ENCODE measurements at regions not wholly inside any gene's neighbourhood (a gene's known extent, or its start where the extent isn't known, plus 50 kb on each side); places are given as distances from the start of the nearest gene placed in this dataset.
"Not testable (repeated sequence)": the region's sequence is repeated elsewhere in the genome, so short reads cannot be mapped to it uniquely, and the experiment has no call there.

DNA sequence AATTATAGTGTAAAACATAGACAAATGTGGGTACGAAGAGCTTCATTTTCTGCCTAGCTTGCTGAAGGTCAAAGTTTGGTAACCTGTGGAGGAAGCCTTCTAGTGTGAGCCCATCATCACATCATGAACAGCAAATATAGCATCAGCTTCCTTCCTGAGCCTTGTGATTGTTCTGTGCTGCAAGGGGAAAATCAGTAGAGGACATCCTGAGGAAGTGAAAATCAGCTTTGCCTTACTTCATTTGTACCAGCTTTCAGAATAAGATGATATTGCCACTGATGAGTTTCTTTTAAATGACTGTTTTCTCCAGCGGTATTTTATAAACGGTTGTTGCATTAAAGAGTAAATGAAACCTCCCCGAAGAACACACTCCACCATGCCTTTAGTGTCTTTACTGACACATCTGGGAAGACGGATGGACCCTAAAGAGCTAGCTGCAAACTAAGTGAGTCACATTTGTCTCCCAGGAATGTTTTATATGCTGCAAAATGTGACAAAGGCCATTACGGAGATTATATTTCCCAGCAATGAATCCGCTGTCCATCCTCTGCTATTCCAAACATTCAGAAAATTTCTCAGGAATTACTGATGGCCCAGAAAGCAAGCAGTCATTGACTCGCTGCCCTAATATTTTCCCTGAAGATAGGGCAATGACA lies 1272.8 kb downstream of the SUCLG1 start:
- TF ChIP-seq, protein P1, sequence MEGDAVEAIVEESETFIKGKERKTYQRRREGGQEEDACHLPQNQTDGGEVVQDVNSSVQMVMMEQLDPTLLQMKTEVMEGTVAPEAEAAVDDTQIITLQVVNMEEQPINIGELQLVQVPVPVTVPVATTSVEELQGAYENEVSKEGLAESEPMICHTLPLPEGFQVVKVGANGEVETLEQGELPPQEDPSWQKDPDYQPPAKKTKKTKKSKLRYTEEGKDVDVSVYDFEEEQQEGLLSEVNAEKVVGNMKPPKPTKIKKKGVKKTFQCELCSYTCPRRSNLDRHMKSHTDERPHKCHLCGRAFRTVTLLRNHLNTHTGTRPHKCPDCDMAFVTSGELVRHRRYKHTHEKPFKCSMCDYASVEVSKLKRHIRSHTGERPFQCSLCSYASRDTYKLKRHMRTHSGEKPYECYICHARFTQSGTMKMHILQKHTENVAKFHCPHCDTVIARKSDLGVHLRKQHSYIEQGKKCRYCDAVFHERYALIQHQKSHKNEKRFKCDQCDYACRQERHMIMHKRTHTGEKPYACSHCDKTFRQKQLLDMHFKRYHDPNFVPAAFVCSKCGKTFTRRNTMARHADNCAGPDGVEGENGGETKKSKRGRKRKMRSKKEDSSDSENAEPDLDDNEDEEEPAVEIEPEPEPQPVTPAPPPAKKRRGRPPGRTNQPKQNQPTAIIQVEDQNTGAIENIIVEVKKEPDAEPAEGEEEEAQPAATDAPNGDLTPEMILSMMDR (conservative IDR thresholded peaks at IDR 0.05) = no peak
- no peak for DNase-seq (ENCODE audit: extremely low spot score, unreplicated experiment)
- H3K36me3 Mint-ChIP-seq = no peaks in the 10 kb centered on the region
- no peaks in the 10 kb centered on the region for H3K9me3 Mint-ChIP-seq
- no peaks in the 10 kb centered on the region for H3K27me3 Mint-ChIP-seq
- no peak overlapping the region for H3K4me3 Mint-ChIP-seq
- H3K4me1 Mint-ChIP-seq (ENCODE audit: unreplicated experiment) = peaks cover 6% of the 10 kb centered on the region
- no peak overlapping the region for H3K27ac Mint-ChIP-seq

DNA sequence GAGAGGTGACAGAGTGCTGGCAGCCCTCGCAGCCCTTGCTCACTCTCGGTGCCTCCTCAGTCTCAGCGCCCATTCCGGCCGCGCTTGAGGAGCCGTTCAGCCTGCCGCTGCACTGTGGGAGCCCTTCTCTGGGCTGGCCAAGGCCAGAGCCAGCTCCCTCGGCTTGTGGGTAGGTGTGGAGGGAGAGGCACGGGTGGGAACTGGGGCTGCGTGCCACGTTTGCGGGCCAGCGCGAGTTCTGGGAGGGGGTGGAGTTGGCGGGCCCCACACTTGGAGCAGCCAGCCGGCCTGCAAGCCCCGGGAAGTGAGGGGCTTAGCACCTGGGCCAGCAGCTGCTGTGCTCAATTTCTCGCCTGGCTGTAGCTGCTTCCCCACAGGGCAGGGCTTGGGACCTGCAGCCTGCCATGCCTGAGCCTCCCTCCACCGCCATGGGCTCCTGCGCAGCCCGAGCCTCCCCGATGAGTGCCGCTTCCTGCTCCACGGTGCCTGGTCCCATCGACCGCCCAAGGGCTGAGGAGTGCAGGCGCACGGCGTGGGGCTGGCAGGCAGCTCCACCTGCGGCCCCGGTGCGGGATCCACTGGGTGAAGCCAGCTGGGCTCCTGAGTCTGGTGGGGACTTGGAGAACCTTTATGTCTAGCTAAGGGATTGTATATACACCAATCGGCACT lies 1278.1 kb downstream of the SUCLG1 start:
- H3K27me3 Mint-ChIP-seq; H3K9me3 Mint-ChIP-seq; H3K36me3 Mint-ChIP-seq; H3K27ac Mint-ChIP-seq; DNase-seq (ENCODE audit: extremely low spot score, unreplicated experiment); H3K4me3 Mint-ChIP-seq; H3K4me1 Mint-ChIP-seq (ENCODE audit: unreplicated experiment): not testable (repeated sequence)

DNA sequence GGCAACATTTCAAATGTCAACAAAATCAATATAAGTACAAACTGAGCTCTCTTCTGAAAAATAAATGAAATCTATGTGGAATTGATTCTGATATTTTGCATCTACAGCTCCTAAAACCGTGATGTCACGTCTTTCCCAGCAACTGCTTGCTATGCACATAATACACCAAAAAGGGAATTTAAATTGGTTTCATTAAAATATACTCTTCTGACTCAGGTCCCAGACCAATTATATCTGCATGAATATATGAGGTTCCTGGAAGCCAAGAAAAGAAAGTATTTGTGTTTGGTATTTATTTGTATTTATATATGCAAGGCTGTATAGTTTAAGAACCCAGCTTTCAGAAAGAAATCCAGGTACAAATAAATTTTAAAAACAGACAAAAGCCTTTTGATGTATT lies 1282.5 kb downstream of the SUCLG1 start:
- no peak overlapping the region for H3K4me3 Mint-ChIP-seq
- H3K4me1 Mint-ChIP-seq (ENCODE audit: unreplicated experiment) = no peaks in the 10 kb centered on the region
- TF ChIP-seq, protein P1 (conservative IDR thresholded peaks at IDR 0.05) = no peak
- peaks cover 6% of the 10 kb centered on the region for H3K27me3 Mint-ChIP-seq
- no peak for DNase-seq (ENCODE audit: extremely low spot score, unreplicated experiment)
- H3K9me3 Mint-ChIP-seq = no peaks in the 10 kb centered on the region
- H3K27ac Mint-ChIP-seq = no peak overlapping the region
- H3K36me3 Mint-ChIP-seq = no peaks in the 10 kb centered on the region

DNA sequence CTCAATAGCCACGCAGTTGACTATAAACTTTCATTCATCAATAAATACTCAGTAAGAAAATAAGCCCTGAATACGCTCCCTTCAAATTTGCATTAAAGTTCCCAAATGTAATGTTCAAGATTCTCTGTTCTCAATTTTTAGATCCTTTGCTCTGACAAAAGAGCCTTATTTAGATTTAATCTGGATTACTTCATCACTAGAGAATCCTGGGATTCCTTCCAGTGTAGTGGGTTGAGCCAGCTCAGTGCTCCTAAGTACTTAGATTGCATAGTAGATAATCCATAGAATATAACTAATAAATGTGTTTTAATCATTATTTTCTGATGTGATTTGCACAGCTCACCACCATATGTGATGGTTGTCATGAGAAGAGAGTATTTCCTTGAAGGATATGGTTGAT lies 1286.2 kb downstream of the SUCLG1 start:
- Mint-ChIP-seq H3K4me3 (no peak overlapping the region), H3K27me3 (peaks cover 13% of the 10 kb centered on the region), H3K9me3 (no peaks in the 10 kb centered on the region), H3K27ac (no peak overlapping the region), H3K4me1 (ENCODE audit: unreplicated experiment) (no peaks in the 10 kb centered on the region), H3K36me3 (no peaks in the 10 kb centered on the region)
- TF ChIP-seq, protein P1 (conservative IDR thresholded peaks at IDR 0.05) = no peak
- no peak for DNase-seq (ENCODE audit: extremely low spot score, unreplicated experiment)

DNA sequence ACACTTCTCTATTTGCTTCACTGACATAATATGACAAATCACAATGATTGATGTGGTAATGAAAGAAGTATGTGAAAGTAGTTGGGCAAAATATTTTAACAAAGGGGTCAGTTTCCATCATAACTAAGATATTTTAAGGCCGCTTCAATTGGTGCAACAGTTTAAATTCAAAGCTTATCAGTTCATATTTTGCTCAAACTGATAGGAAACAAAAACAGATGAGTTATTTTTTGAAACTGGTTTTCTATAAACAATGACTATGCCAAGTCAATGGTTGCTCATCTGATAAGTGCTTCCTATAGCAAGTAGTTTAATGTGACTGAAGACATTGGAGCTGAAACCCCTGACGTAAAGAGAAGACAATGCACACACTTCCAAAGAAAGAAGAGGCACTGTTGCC lies 1290.7 kb downstream of the SUCLG1 start:
- no peak for DNase-seq (ENCODE audit: extremely low spot score, unreplicated experiment)
- Mint-ChIP-seq H3K4me3 (no peak overlapping the region), H3K9me3 (no peaks in the 10 kb centered on the region), H3K27ac (no peak overlapping the region), H3K27me3 (peaks cover 9% of the 10 kb centered on the region), H3K36me3 (no peaks in the 10 kb centered on the region), H3K4me1 (ENCODE audit: unreplicated experiment) (no peaks in the 10 kb centered on the region)
- TF ChIP-seq, protein P1 (conservative IDR thresholded peaks at IDR 0.05) = no peak

DNA sequence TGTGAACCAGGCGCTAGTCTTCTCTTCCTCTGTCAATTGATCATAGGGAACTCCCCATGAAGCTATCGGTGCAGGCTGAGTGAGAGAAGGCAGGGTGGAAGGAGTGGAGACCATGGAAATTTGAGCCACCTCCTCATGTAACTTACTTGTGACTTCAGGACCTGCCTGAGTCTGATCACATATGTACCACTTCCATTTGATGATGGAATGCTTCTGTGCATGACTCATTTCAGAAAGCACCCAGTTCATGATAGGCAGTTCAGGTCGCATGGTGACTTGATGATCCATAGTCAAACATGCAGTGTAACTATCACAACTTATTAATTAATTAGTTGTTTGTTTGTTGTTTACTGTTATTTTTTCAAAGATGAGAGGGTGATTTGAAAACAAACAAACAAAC lies 1296.7 kb downstream of the SUCLG1 start:
- Mint-ChIP-seq H3K36me3 (no peaks in the 10 kb centered on the region), H3K4me1 (ENCODE audit: unreplicated experiment) (no peaks in the 10 kb centered on the region), H3K9me3 (no peaks in the 10 kb centered on the region), H3K4me3 (no peak overlapping the region), H3K27me3 (no peaks in the 10 kb centered on the region), H3K27ac (no peak overlapping the region)
- DNase-seq (ENCODE audit: extremely low spot score, unreplicated experiment) = no peak
- TF ChIP-seq, protein P1 (conservative IDR thresholded peaks at IDR 0.05) = no peak
